ENCODE measurements at regions not wholly inside any gene's neighbourhood (a gene's known extent, or its start where the extent isn't known, plus 50 kb on each side); places are given as distances from the start of the nearest gene placed in this dataset.

GRCh38 chr15:62644216-62644888 is 398.2 kb upstream of the TPM1 start:
- TF ChIP-seq CTCF (conservative IDR thresholded peaks at IDR 0.05; ENCODE audit: low read depth, low read length): no peak
- TF ChIP-seq EZH2 (IDR thresholded peaks at IDR 0.05; ENCODE audit: borderline replicate concordance, low read depth, low read length, poor library complexity, severe bottlenecking): no peak

Measured in A673 (cell line).